H1 (cell line): ENCODE measurements at regions not wholly inside any gene's neighbourhood (a gene's known extent, or its start where the extent isn't known, plus 50 kb on each side); places are given as distances from the start of the nearest gene placed in this dataset.

Experiments
- CBX8 ChIP-seq: fragments of 300-800, 300-1000 bp; sonication (generic); IDR thresholded peaks from 2 replicates; pipeline ENCODE4 v1.7.1; 2016; ENCODE audit warnings: low read depth, low read length, borderline replicate concordance
- EGR1 ChIP-seq: IDR thresholded peaks from 2 replicates; pipeline ENCODE4 v1.6.1; 2011; ENCODE audit warnings: low read depth, low read length, borderline replicate concordance
- HDAC2 ChIP-seq, 2 experiments: fragments of 300-600 bp in 1 of 2; sonication (generic) in 1 of 2; IDR thresholded peaks; 2 replicates each; pipeline ENCODE4 v1.6.1; 2011 to 2012; ENCODE audit warnings: low read depth in 2 of 2, low read length in 2 of 2, mild to moderate bottlenecking in 2 of 2, moderate library complexity in 2 of 2, borderline replicate concordance in 1 of 2, inconsistent platforms in 1 of 2
- HDAC6 ChIP-seq: IDR thresholded peaks from one replicate; pipeline ENCODE4 v1.7.1; 2012; ENCODE audit warnings: low read depth, mild to moderate bottlenecking, inconsistent platforms, low read length, moderate library complexity
- POLR2A ChIP-seq, 2 experiments: IDR thresholded peaks; 1 replicate in 1 of 2; 2 replicates in 1 of 2; pipeline ENCODE4 v1.6.1; 2011; ENCODE audit warnings: low read depth in 2 of 2, low read length in 2 of 2, mild to moderate bottlenecking in 2 of 2; ENCODE audit errors: control extremely low read depth in 1 of 2
- POLR2AphosphoS5 ChIP-seq: IDR thresholded peaks from 2 replicates; pipeline ENCODE4 v1.6.1; 2011; ENCODE audit warnings: low read depth, low read length
- SIN3A ChIP-seq, 2 experiments: IDR thresholded peaks in 1 of 2; conservative IDR thresholded peaks in 1 of 2; 2 replicates each; pipeline ENCODE4 v1.6.1; 2011 to 2012; ENCODE audit warnings: low read length in 2 of 2, improper control_type of control experiment in 1 of 2, low read depth in 1 of 2, mild to moderate bottlenecking in 1 of 2
- SUZ12 ChIP-seq: fragments of 200-600 bp; sonication (generic); IDR thresholded peaks from 2 replicates; pipeline ENCODE4 v1.6.1; 2012; ENCODE audit warnings: mild to moderate bottlenecking, inconsistent platforms, low read length, moderate library complexity, mixed read lengths
- TAF1 ChIP-seq: IDR thresholded peaks from 2 replicates; pipeline ENCODE4 v1.6.1; 2011; ENCODE audit warnings: mild to moderate bottlenecking, low read depth, low read length
- YY1 ChIP-seq: IDR thresholded peaks from 2 replicates; pipeline ENCODE4 v1.6.1; 2011; ENCODE audit warnings: low read depth, mild to moderate bottlenecking, low read length
- TF ChIP-seq, protein P1 (sequence below): IDR thresholded peaks from 2 replicates; pipeline ENCODE4 v1.6.1; 2011; ENCODE audit warnings: low read length, improper control_type of control experiment
- TF ChIP-seq, protein P2 (sequence below): IDR thresholded peaks from 2 replicates; pipeline ENCODE4 v1.6.1; 2012; ENCODE audit warnings: inconsistent platforms
- TF ChIP-seq, protein P3 (sequence below), 3 experiments: IDR thresholded peaks; 1 replicate in 2 of 3; 2 replicates in 1 of 3; pipeline versions ENCODE4 v1.5.1 to v1.6.1; 2011; ENCODE audit warnings: low read length in 3 of 3, mild to moderate bottlenecking in 3 of 3, inconsistent platforms in 2 of 3, low read depth in 1 of 3, moderate library complexity in 1 of 3; ENCODE audit not compliant: insufficient read depth in 1 of 3; ENCODE audit errors: control extremely low read depth in 1 of 3

DNA sequence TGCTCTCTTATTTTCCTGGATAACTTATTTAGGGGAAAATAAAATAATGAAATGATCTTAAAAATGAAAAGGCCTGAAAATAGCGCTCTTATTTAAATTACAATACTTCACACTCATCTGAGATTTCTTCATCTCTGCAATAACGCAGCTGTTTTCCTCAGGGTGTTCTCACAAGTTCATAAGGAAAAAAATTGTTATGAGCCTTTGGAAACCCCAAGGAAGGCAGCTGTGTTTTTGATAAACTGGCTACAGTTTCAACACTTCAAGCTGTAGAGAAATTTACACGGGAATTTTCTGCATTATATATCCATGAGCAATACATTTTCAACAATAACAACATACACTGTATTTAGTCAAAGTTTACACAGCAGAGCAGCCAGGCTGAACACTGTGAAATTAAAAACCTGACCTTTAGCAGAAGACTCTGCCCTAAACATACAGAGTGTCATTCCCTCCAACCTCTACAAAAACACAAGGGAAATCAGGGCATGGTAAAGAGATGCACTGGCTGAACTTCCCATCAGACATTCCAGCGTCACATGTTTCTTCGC lies 959.6 kb downstream of the SLC4A3 start:
- TF ChIP-seq YY1 (no peak), HDAC2 (IDR thresholded peaks at IDR 0.05; ENCODE audit: borderline replicate concordance in 1 of 2, low read depth in 2 of 2, low read length in 2 of 2) (no peak), HDAC6 (no peak), EGR1 (no peak), SIN3A (conservative IDR thresholded peaks at IDR 0.05 in 1 of 2, IDR thresholded peaks at IDR 0.05 in 1 of 2; ENCODE audit: low read depth in 1 of 2, low read length in 2 of 2) (no peak), POLR2A (IDR thresholded peaks at IDR 0.05; ENCODE audit: control extremely low read depth in 1 of 2, low read depth in 2 of 2, low read length in 2 of 2) (no peak), CBX8 (no peak), SUZ12 (no peak), POLR2AphosphoS5 (no peak), TAF1 (no peak)
- TF ChIP-seq, protein P1, sequence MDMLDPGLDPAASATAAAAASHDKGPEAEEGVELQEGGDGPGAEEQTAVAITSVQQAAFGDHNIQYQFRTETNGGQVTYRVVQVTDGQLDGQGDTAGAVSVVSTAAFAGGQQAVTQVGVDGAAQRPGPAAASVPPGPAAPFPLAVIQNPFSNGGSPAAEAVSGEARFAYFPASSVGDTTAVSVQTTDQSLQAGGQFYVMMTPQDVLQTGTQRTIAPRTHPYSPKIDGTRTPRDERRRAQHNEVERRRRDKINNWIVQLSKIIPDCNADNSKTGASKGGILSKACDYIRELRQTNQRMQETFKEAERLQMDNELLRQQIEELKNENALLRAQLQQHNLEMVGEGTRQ = no peak
- TF ChIP-seq, protein P2, sequence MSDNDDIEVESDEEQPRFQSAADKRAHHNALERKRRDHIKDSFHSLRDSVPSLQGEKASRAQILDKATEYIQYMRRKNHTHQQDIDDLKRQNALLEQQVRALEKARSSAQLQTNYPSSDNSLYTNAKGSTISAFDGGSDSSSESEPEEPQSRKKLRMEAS = no peak
- TF ChIP-seq, protein P3, sequence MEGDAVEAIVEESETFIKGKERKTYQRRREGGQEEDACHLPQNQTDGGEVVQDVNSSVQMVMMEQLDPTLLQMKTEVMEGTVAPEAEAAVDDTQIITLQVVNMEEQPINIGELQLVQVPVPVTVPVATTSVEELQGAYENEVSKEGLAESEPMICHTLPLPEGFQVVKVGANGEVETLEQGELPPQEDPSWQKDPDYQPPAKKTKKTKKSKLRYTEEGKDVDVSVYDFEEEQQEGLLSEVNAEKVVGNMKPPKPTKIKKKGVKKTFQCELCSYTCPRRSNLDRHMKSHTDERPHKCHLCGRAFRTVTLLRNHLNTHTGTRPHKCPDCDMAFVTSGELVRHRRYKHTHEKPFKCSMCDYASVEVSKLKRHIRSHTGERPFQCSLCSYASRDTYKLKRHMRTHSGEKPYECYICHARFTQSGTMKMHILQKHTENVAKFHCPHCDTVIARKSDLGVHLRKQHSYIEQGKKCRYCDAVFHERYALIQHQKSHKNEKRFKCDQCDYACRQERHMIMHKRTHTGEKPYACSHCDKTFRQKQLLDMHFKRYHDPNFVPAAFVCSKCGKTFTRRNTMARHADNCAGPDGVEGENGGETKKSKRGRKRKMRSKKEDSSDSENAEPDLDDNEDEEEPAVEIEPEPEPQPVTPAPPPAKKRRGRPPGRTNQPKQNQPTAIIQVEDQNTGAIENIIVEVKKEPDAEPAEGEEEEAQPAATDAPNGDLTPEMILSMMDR (IDR thresholded peaks at IDR 0.05; ENCODE audit: control extremely low read depth in 1 of 3, insufficient read depth in 1 of 3, low read depth in 1 of 3, low read length in 3 of 3) = no peak
